ENCODE measurements at regions not wholly inside any gene's neighbourhood (a gene's known extent, or its start where the extent isn't known, plus 50 kb on each side); places are given as distances from the start of the nearest gene placed in this dataset.

- no peaks in the 10 kb centered on the region for H3K36me3 Mint-ChIP-seq (ENCODE audit: insufficient read depth)
- peaks cover 22% of the 10 kb centered on the region for H3K27me3 Mint-ChIP-seq
- no peaks in the 10 kb centered on the region for H3K9me3 Mint-ChIP-seq
- no peak overlapping the region for H3K27ac Mint-ChIP-seq (ENCODE audit: low read depth)
- no peak overlapping the region for H3K4me3 Mint-ChIP-seq
- DNase-seq (ENCODE audit: low spot score in 2 of 2) (no peak), ATAC-seq (replicated peaks; ENCODE audit: extremely low read depth, poor library complexity, severe bottlenecking) (no peak)
- no peaks in the 10 kb centered on the region for H3K4me1 Mint-ChIP-seq
Measured at GRCh38 chr13:111527614-111528229, 207.3 kb downstream of the TEX29 start.

- H3K36me3 Mint-ChIP-seq (ENCODE audit: insufficient read depth) = no peaks in the 10 kb centered on the region
- H3K27ac Mint-ChIP-seq (ENCODE audit: low read depth) = no peak overlapping the region
- H3K9me3 Mint-ChIP-seq = no peaks in the 10 kb centered on the region
- H3K27me3 Mint-ChIP-seq = peaks cover 30% of the 10 kb centered on the region
- no peaks in the 10 kb centered on the region for H3K4me1 Mint-ChIP-seq
- DNase-seq (ENCODE audit: low spot score in 2 of 2) = no peak
- no peak overlapping the region for H3K4me3 Mint-ChIP-seq
- ATAC-seq (replicated peaks; ENCODE audit: extremely low read depth, poor library complexity, severe bottlenecking) = no peak
Measured at GRCh38 chr13:111528513-111528912, 208.1 kb downstream of the TEX29 start.

GRCh38 chr13:111530137-111530870 is 209.9 kb downstream of the TEX29 start:
- Mint-ChIP-seq H3K9me3 (no peaks in the 10 kb centered on the region), H3K4me1 (no peaks in the 10 kb centered on the region), H3K4me3 (no peak overlapping the region), H3K27me3 (peaks cover 48% of the 10 kb centered on the region), H3K36me3 (ENCODE audit: insufficient read depth) (no peaks in the 10 kb centered on the region), H3K27ac (ENCODE audit: low read depth) (no peak overlapping the region)
- no peak for ATAC-seq (replicated peaks; ENCODE audit: extremely low read depth, poor library complexity, severe bottlenecking)
- DNase-seq (ENCODE audit: low spot score in 2 of 2) = no peak

GRCh38 chr13:111531505-111531904 is 211.1 kb downstream of the TEX29 start:
- Mint-ChIP-seq H3K4me3 (no peak overlapping the region), H3K9me3 (no peaks in the 10 kb centered on the region), H3K36me3 (ENCODE audit: insufficient read depth) (no peaks in the 10 kb centered on the region), H3K4me1 (no peaks in the 10 kb centered on the region), H3K27me3 (peaks cover 59% of the 10 kb centered on the region), H3K27ac (ENCODE audit: low read depth) (no peak overlapping the region)
- no peak for DNase-seq (ENCODE audit: low spot score in 2 of 2)
- no peak for ATAC-seq (replicated peaks; ENCODE audit: extremely low read depth, poor library complexity, severe bottlenecking)

- no peak for DNase-seq (ENCODE audit: low spot score in 2 of 2)
- peaks cover 65% of the 10 kb centered on the region for H3K27me3 Mint-ChIP-seq
- no peaks in the 10 kb centered on the region for H3K9me3 Mint-ChIP-seq
- no peak overlapping the region for H3K27ac Mint-ChIP-seq (ENCODE audit: low read depth)
- no peak overlapping the region for H3K4me3 Mint-ChIP-seq
- H3K4me1 Mint-ChIP-seq = no peaks in the 10 kb centered on the region
- H3K36me3 Mint-ChIP-seq (ENCODE audit: insufficient read depth) = no peaks in the 10 kb centered on the region
- ATAC-seq (replicated peaks; ENCODE audit: extremely low read depth, poor library complexity, severe bottlenecking) = no peak
Measured at GRCh38 chr13:111532111-111532510, 211.7 kb downstream of the TEX29 start.

GRCh38 chr13:111533900-111534683 is 213.7 kb downstream of the TEX29 start:
- peaks cover 80% of the 10 kb centered on the region for H3K27me3 Mint-ChIP-seq
- H3K9me3 Mint-ChIP-seq = no peaks in the 10 kb centered on the region
- no peak overlapping the region for H3K27ac Mint-ChIP-seq (ENCODE audit: low read depth)
- ATAC-seq (replicated peaks; ENCODE audit: extremely low read depth, poor library complexity, severe bottlenecking) (no peak), DNase-seq (ENCODE audit: low spot score in 2 of 2) (no peak)
- no peak overlapping the region for H3K4me3 Mint-ChIP-seq
- H3K36me3 Mint-ChIP-seq (ENCODE audit: insufficient read depth) = no peaks in the 10 kb centered on the region
- no peaks in the 10 kb centered on the region for H3K4me1 Mint-ChIP-seq

DNA sequence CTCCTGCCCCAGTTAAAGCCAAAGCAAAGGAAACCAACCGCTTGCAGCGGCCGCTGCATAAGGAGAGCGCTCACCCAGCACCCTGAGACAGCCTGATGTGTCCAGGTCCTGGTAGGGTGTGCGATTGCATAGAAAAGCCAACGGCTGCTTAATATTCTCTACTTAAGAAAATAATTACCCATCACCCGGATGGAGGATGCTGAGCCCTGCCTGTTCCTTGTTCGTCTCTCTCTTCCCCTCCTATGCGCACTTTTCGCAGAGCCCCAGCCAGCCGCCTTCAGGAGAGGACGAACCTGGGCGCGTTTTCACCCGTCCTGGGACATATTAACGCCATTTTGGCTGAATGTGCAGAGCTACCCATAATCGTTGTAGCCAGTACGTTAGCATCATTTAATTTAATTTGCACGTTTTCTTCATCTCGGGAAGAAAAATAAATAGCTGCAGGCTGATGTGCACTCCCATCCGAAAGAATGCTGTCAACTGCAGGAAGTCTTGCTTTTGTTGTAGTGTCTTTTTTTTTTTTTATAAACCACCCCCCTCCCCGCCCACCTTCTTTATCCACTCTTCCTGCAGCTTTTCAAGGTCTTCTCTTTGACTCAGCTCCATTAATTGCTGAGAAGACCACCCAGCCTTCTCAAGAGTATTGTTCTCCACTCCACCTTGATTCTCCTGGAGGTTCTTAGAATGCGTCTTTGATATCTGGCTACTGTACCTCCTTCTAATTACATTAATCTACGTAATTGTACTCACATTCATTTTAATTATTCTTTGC is 214.5 kb downstream of the TEX29 start:
- Mint-ChIP-seq H3K36me3 (ENCODE audit: insufficient read depth) (no peaks in the 10 kb centered on the region), H3K27ac (ENCODE audit: low read depth) (no peak overlapping the region), H3K4me3 (no peak overlapping the region), H3K4me1 (no peaks in the 10 kb centered on the region), H3K27me3 (peaks cover 86% of the 10 kb centered on the region), H3K9me3 (no peaks in the 10 kb centered on the region)
- ATAC-seq (replicated peaks; ENCODE audit: extremely low read depth, poor library complexity, severe bottlenecking) = no peak
- DNase-seq (ENCODE audit: low spot score in 2 of 2) = no peak

- H3K4me1 Mint-ChIP-seq = no peaks in the 10 kb centered on the region
- H3K27me3 Mint-ChIP-seq = peaks cover 91% of the 10 kb centered on the region
- DNase-seq (ENCODE audit: low spot score in 2 of 2) (no peak), ATAC-seq (replicated peaks; ENCODE audit: extremely low read depth, poor library complexity, severe bottlenecking) (no peak)
- H3K9me3 Mint-ChIP-seq = no peaks in the 10 kb centered on the region
- H3K27ac Mint-ChIP-seq (ENCODE audit: low read depth) = no peak overlapping the region
- no peak overlapping the region for H3K4me3 Mint-ChIP-seq
- H3K36me3 Mint-ChIP-seq (ENCODE audit: insufficient read depth) = no peaks in the 10 kb centered on the region
Measured at GRCh38 chr13:111535523-111535811, 215.0 kb downstream of the TEX29 start.

- H3K9me3 Mint-ChIP-seq = no peaks in the 10 kb centered on the region
- H3K27ac Mint-ChIP-seq (ENCODE audit: low read depth) = no peak overlapping the region
- DNase-seq (ENCODE audit: low spot score in 2 of 2) (no peak), ATAC-seq (replicated peaks; ENCODE audit: extremely low read depth, poor library complexity, severe bottlenecking) (no peak)
- no peak overlapping the region for H3K4me3 Mint-ChIP-seq
- H3K27me3 Mint-ChIP-seq = peaks cover 87% of the 10 kb centered on the region
- no peaks in the 10 kb centered on the region for H3K4me1 Mint-ChIP-seq
- no peaks in the 10 kb centered on the region for H3K36me3 Mint-ChIP-seq (ENCODE audit: insufficient read depth)
Measured at GRCh38 chr13:111536075-111536642, 215.7 kb downstream of the TEX29 start.

- no peak overlapping the region for H3K27ac Mint-ChIP-seq (ENCODE audit: low read depth)
- peaks cover 76% of the 10 kb centered on the region for H3K27me3 Mint-ChIP-seq
- ATAC-seq (replicated peaks; ENCODE audit: extremely low read depth, poor library complexity, severe bottlenecking) = no peak
- no peaks in the 10 kb centered on the region for H3K9me3 Mint-ChIP-seq
- no peak for DNase-seq (ENCODE audit: low spot score in 2 of 2)
- H3K4me3 Mint-ChIP-seq = no peak overlapping the region
- no peaks in the 10 kb centered on the region for H3K4me1 Mint-ChIP-seq
- H3K36me3 Mint-ChIP-seq (ENCODE audit: insufficient read depth) = no peaks in the 10 kb centered on the region
Measured at GRCh38 chr13:111537115-111537728, 216.8 kb downstream of the TEX29 start.

GRCh38 chr13:111537843-111538499 is 217.5 kb downstream of the TEX29 start:
- no peak overlapping the region for H3K4me3 Mint-ChIP-seq
- H3K9me3 Mint-ChIP-seq = no peaks in the 10 kb centered on the region
- ATAC-seq (replicated peaks; ENCODE audit: extremely low read depth, poor library complexity, severe bottlenecking) = no peak
- peaks cover 70% of the 10 kb centered on the region for H3K27me3 Mint-ChIP-seq
- H3K36me3 Mint-ChIP-seq (ENCODE audit: insufficient read depth) = no peaks in the 10 kb centered on the region
- DNase-seq (ENCODE audit: low spot score in 2 of 2) = no peak
- no peaks in the 10 kb centered on the region for H3K4me1 Mint-ChIP-seq
- no peak overlapping the region for H3K27ac Mint-ChIP-seq (ENCODE audit: low read depth)

Measured in central memory CD8-positive, alpha-beta T cell (primary cell).